ENCODE measurements at regions not wholly inside any gene's neighbourhood (a gene's known extent, or its start where the extent isn't known, plus 50 kb on each side); places are given as distances from the start of the nearest gene placed in this dataset.

- no peak overlapping the region for H3K27ac ChIP-seq (ENCODE audit: low read depth in 2 of 2, low read length in 1 of 2)
- H3K4me3 ChIP-seq (ENCODE audit: low read depth in 2 of 2, low read length in 1 of 2) = no peak overlapping the region
- DNase-seq = no peak
- H3K9ac ChIP-seq = no peak overlapping the region
- no peak for TF ChIP-seq YY1 (IDR thresholded peaks at IDR 0.05; ENCODE audit: low read depth)
- TF ChIP-seq RXRA (IDR thresholded peaks at IDR 0.05; ENCODE audit: borderline replicate concordance, low read depth) = no peak
- TF ChIP-seq GATA2 (CRISPR knock-in tag; IDR thresholded peaks at IDR 0.05) = no peak
- no peak for TF ChIP-seq REST (IDR thresholded peaks at IDR 0.05; ENCODE audit: low read depth, low read length)
- no peak for TF ChIP-seq TEAD4 (IDR thresholded peaks at IDR 0.05; ENCODE audit: borderline replicate concordance, insufficient read depth)
- TF ChIP-seq ELF1 (IDR thresholded peaks at IDR 0.05) = no peak
- no peak for TF ChIP-seq CTCF (IDR thresholded peaks at IDR 0.05)
- no peak for TF ChIP-seq FOSL2 (IDR thresholded peaks at IDR 0.05; ENCODE audit: borderline replicate concordance, low read depth)
- TF ChIP-seq TCF12 (IDR thresholded peaks at IDR 0.05) = no peak
- no peak for TF ChIP-seq USF1 (IDR thresholded peaks at IDR 0.05; ENCODE audit: borderline replicate concordance, low read depth)
- no peak for TF ChIP-seq EZH2phosphoT487 (IDR thresholded peaks at IDR 0.05; ENCODE audit: borderline replicate concordance, low read depth)
- TF ChIP-seq CHD2 (IDR thresholded peaks at IDR 0.05; ENCODE audit: low read length, partially characterized antibody) = no peak
- TF ChIP-seq SMC3 (IDR thresholded peaks at IDR 0.05; ENCODE audit: low read depth, low read length) = no peak
- no peak for TF ChIP-seq RAD21 (IDR thresholded peaks at IDR 0.05; ENCODE audit: low read length)
- TF ChIP-seq TAF1 (IDR thresholded peaks at IDR 0.05; ENCODE audit: borderline replicate concordance, low read depth, low read length) = no peak
- H2AFZ ChIP-seq (ENCODE audit: low read depth) = peak overlapping the region; percentile 20; the same call in 1 of the 2 replicates
- no peaks in the 10 kb centered on the region for H3K4me1 ChIP-seq (ENCODE audit: control insufficient read depth in 1 of 2, insufficient read depth in 2 of 2, low read depth in 1 of 2, low read length in 1 of 2)
- no peaks in the 10 kb centered on the region for H3K9me2 ChIP-seq
- no peaks in the 10 kb centered on the region for H3K36me3 ChIP-seq (replicated peaks in 1 of 2; ENCODE audit: control insufficient read depth in 1 of 2, insufficient read depth in 2 of 2, low read length in 1 of 2)
- no peaks in the 10 kb centered on the region for H4K20me1 ChIP-seq (ENCODE audit: insufficient read depth)
- H3F3A ChIP-seq (replicated peaks; ENCODE audit: insufficient read depth) = peaks cover 2% of the 10 kb centered on the region
- 0 out of 2 replicates have a peak, but pooled peaks cover 3% of the 10 kb centered on the region for H3K9me3 ChIP-seq
- no peak overlapping the region for H3K4me2 ChIP-seq
- ChIA-PET CTCF (no interaction called here), POLR2A (no interaction called here)
- 94% methylated on average over 5 of the region's 5 CpGs for WGBS (ENCODE audit: low lambda C conversion rate)
- H3K79me2 ChIP-seq (ENCODE audit: insufficient read depth) = no peaks in the 10 kb centered on the region
- no peaks in the 10 kb centered on the region for H3K27me3 ChIP-seq (ENCODE audit: insufficient read depth)
Observed at GRCh38 chr2:172275239-172275638, 152.1 kb upstream of the ITGA6 start.
